Retinal pigment epithelial cell (primary cell): ENCODE measurements at regions not wholly inside any gene's neighbourhood (a gene's known extent, or its start where the extent isn't known, plus 50 kb on each side); places are given as distances from the start of the nearest gene placed in this dataset.
A peak's percentile ranks its signal among the peaks of the same experiment; 100 is the strongest.

Experiments used
- DNase-seq: peaks from one replicate; pipeline ENCODE4 v3.0.0-alpha.2; 2010; ENCODE audit warnings: low read depth
- H3K4me3 ChIP-seq: 2 replicates; pipeline ENCODE4 v1.5.1; 2011; ENCODE audit warnings: mild to moderate bottlenecking, low read length, control low read depth, moderate library complexity
- TF ChIP-seq, protein P1 (sequence below): conservative IDR thresholded peaks from 2 replicates; pipeline ENCODE4 v1.5.1; 2011; ENCODE audit warnings: low read depth, low read length, control low read depth, inconsistent platforms

DNA sequence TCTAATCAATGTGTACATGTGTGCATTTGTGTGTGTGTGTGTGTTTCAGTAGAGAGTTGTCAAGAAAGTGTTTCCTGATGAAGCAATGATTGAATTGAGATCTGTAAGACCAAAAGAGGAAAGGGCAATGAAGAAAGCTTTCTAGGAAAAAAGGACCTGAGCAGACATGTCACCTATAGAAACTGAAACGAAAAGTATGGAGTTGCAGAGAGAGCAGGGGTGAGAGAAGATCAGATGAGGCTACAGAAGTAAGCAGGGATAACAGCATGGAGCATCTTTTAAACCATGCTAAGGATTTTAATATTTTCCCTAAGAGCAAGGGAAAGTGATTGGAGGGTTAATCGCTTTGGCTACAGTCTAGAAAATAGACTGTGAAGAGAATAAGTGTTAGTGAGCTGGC lies 1459.4 kb upstream of the TENM4 start:
- TF ChIP-seq, protein P1, sequence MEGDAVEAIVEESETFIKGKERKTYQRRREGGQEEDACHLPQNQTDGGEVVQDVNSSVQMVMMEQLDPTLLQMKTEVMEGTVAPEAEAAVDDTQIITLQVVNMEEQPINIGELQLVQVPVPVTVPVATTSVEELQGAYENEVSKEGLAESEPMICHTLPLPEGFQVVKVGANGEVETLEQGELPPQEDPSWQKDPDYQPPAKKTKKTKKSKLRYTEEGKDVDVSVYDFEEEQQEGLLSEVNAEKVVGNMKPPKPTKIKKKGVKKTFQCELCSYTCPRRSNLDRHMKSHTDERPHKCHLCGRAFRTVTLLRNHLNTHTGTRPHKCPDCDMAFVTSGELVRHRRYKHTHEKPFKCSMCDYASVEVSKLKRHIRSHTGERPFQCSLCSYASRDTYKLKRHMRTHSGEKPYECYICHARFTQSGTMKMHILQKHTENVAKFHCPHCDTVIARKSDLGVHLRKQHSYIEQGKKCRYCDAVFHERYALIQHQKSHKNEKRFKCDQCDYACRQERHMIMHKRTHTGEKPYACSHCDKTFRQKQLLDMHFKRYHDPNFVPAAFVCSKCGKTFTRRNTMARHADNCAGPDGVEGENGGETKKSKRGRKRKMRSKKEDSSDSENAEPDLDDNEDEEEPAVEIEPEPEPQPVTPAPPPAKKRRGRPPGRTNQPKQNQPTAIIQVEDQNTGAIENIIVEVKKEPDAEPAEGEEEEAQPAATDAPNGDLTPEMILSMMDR, result no peak
- DNase-seq, result no peak

DNA sequence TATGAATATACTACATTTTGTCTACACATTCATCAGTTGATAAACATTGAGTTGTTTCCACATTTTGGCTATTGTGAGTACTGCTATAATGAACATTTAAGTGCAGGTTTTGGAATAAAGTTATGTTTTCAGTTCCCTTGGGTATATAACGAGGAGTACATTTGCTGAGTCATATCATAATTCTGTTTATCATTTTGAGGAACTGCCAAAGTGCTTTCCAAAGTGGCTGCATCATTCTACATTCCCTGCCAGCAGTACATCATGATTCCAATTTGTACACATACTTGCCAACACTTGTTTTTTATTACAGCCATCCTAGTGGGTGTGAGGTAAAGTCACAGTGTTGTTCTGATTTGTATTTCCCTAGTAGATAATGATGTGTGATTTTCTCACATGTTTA lies 1458.6 kb upstream of the TENM4 start:
- no peak overlapping the region for H3K4me3 ChIP-seq
- TF ChIP-seq, protein P1, result no peak
- peak; percentile 33 for DNase-seq

More for the DNA sequence above, 1459.4 kb upstream of the TENM4 start:
- no peak overlapping the region for H3K4me3 ChIP-seq

DNA sequence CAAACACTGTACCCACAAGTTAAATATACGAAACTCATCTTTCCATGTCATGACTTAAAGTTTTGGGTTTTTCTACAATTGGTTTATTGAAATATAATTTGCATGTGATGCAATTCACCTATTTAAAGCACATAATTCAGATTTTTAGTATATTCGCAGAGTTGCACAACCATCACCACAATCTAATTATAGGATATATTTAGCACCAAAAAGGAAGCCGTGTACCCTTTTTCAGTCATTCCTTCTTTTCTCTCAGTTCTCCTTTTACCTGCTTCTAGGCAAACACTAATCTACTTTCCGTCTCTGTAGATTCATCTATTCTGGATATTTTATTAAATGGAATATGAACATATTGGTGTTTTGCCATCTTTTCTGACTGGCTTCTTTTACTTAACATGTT lies 1458.1 kb upstream of the TENM4 start:
- no peak overlapping the region for H3K4me3 ChIP-seq
- TF ChIP-seq, protein P1, result no peak
- no peak for DNase-seq

DNA sequence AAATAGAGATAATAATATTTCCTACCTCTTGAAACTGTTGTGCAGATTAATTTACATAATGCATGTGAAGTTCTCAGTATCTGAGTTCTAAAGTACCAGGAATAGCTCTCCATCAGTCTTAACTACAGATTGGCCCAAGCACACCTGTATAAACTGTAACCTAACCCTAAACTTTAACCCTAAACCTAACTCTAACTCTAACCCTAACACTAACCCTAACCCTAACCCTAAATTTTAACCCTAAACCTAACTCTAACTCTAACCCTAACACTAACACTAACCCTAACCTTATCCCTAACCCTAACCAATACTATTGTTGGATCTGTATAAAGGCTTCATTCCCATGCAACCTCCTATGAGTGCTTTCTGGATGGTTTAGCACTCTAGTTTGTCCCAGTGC lies 1445.9 kb upstream of the TENM4 start:
- no peak for DNase-seq
- no peak overlapping the region for H3K4me3 ChIP-seq
- TF ChIP-seq, protein P1, result no peak

DNA sequence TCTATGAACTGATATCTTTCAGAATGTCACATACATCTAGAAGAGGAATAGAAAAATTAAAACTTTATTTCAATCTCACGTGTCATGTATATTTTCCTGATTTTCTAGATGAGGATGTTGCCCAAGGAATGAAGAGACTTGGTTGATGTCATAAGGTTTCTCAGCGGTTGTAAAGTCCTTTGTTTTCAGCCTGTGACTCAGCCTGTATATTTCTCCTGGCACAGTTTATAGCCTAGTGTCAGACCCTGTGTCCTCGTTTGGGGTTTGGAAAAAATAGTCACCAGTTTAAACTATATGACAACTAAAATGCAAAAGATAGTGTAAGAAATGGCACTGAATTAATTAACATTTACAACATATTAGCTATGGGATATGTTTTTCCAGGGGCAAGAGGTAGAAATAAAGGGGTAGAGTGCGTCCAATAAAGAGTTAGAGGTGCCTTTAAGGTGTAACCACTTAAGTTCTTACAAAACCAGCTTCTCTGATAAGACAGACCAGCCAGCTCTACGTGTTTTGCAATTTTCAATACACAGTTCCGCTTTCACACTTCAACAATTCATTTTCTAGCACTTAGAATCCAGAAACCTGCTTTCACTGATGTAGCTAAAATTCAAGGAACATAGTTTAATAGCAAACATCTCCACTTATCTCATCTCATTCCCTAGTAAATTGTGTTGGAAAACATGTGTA lies 1432.6 kb upstream of the TENM4 start:
- H3K4me3 ChIP-seq, result no peak overlapping the region
- TF ChIP-seq, protein P1, result no peak
- no peak for DNase-seq

DNA sequence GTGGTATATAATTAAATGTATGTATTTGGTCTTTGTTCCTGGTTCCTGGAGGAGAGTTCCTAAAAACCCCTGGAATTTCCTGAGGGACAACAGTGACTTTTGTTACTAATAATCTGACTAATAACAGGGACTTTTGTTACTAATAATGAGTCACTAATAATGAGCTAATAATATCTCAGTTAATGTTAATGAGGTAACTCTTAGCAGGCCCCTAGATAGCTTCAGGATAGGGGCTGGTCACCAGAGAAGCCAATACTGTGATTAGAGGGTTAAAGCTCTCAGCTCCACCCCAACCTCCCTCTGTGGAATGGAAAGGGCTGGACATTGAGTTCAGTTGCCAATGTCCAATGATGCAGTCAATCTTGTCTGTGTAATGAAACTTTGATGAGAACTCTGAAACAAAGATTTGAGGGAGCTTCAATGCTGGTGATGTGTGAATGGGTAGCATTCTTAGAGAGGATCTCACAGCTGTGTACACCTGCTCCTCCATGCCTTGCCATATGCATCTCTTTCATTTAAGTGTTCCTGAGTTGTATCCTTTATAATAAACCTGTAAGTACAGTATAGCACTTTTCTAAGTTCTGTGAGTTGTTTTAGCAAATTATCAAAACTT lies 1431.4 kb upstream of the TENM4 start:
- TF ChIP-seq, protein P1, result no peak
- no peak overlapping the region for H3K4me3 ChIP-seq
- DNase-seq, result no peak

DNA sequence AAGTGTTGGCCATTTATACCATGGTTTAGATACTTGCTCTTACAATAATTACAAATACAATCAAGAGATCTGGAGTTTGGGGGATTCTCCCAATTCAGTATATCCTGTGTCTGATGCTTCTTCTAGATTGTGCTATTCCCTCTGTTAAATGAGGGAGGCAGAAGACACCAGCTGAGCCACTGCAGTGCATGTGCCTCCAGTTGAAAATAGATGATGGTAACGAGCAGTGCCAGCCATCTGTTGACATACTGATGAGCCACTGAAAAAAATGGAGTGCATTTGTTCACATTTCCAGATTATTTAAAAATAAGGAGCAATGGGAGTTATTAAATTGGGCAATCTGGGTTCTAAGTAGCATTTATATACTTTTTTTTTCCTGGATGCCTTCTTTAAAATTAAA lies 1428.0 kb upstream of the TENM4 start:
- H3K4me3 ChIP-seq, result no peak overlapping the region
- TF ChIP-seq, protein P1, result no peak
- DNase-seq, result no peak
